Epidermal melanocyte (primary cell): ENCODE measurements at regions not wholly inside any gene's neighbourhood (a gene's known extent, or its start where the extent isn't known, plus 50 kb on each side); places are given as distances from the start of the nearest gene placed in this dataset.
"Not testable (repeated sequence)": the region's sequence is repeated elsewhere in the genome, so short reads cannot be mapped to it uniquely, and the experiment has no call there.

ENCODE experiments used
- DNase-seq: peaks from one replicate; pipeline ENCODE4 v3.0.0; 2011; ENCODE audit warnings: low spot score; ENCODE audit not compliant: insufficient read length

DNA sequence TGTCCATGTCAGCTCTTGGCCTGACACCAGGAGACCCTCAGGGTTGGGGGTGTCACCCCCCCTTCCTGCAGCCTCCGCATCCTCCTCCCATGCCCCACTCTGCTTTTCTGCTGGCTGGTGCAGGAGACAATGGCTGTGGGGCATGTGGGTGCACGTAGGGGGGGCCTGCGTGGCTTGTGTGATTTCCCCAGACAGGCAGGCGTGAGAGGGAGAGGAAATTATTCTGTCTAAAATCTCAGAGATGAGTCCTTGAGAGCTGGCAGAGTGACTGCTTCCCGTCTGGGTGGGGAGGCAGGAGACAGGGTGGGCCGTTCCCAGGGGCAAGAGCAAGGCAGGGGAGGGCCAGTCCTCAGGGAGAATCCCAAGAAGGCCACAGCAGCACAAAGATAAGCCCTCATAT is 173.2 kb downstream of the TRIM43 start:
- not testable (repeated sequence) for DNase-seq

DNA sequence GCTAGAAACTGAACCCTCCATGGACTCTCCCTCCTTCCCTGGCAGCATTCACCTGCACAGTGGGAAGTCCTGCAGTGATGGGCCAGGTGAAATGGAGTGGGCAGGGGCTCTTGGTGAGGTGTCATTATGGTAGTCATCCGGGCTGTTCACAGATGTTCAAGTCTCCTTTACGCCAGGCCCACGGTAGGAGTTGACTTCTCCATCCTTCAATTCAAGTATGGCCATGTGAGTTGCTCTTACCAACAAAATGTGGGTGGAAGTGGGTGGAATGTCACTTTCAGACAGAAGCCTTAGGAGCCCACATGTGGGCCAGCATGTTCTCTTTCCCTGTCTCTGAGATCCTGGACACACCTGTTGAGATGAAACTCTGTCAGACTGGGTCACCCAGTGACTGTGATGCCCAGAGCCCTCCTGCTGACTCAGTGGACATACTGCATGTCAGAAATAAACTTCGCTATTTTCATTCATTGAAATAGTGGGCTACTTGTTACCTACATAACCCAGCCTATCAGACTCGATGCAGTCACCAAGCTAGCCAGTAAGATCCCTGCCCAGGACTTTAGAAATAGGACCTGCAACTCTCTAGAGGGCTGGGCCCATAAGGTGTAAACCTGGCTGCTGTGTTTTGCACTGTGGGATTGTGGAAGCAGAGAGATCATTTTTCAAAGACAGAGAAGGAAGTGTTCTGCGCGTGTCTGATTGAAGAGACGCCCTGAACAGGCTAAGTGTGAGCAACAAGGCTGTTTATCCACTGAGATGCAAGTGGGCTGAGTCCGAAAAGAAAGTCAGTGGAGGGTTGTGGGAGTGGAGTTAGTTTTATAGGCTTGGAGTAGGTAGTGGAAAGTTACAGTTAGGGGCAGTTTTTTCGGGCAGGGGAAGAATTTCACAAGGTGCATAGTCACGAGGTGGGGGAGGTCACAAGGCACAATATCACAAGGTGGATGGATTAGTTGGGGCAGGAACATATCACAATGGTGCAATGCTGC is 174.4 kb downstream of the TRIM43 start:
- DNase-seq, result not testable (repeated sequence)

DNA sequence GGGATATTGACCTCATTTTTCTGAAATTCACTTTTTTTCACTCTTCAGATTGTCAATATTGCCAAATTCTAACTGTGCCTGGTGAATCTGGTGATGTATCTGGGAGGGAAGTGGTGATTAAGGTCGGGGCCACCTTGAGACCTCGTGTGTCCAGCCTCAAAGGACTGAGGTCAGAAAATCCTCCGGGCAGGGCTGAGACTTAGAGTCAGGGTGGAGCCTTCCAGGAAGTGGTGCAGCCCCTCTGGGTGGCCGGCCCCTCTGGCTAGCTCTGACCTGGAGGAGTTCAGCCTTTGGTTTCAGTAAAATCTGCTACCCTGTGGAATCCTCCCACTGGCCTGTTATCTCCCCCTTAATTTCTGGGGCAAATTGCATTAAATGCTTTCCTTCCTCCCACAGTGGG is 175.7 kb downstream of the TRIM43 start:
- not testable (repeated sequence) for DNase-seq

DNA sequence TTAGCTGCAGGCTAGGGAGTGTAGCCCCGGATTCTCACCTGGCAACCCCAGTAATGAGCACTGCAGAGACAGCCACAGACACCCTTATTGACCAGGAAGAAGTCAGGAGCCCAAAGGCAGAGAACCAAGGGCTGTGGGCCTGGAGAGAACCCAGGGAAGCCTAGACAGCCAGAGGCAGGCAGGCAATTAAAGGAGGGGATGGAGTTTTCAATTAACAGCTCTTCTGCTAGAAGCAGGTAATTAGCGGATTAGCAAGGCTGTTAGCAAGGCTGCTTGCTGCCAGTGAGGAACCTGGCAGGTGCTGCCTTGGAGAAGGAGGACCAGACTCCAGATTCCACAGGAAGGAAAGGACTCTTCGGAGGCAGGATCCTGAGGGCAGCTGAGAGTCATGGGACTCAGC is 176.1 kb downstream of the TRIM43 start:
- DNase-seq, result not testable (repeated sequence)

DNA sequence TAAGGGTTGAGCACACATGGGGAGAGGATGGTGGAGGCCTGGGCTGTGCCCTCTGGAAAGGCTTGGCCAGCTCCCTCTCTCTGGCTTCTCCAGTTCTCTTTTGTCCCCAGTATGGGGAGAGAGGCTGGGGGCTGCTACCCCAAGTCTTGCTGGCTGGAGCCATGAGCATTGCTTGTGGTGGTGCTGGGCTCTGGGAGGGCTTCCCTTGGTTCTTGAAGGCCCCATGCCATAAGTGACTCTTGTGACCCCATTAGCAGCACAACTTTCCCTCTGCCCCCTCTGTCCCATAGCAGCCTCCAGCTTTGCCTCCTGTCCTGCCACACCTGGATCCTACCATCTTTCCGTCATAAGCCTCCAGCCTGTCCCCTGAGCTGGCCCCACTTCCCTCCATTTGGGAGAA is 177.5 kb downstream of the TRIM43 start:
- not testable (repeated sequence) for DNase-seq

DNA sequence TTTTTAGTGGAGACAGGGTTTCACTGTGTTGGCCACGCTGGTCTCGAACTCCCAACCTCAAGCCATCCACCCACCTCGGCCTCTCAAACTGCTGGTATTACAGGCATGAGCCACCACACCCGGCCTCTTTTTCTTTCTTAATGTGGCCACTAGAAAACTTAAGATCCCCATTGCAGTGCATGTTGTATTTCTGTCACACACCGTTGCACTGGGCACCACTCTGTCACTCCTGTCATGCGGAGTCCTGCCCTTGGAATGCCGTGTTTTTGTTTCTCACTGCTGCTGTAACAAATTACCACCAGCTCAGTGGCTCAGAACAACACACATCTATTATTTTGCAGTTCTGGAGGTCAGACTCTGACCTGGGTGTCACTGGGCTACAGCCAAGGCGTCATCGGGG is 178.9 kb downstream of the TRIM43 start:
- not testable (repeated sequence) for DNase-seq

DNA sequence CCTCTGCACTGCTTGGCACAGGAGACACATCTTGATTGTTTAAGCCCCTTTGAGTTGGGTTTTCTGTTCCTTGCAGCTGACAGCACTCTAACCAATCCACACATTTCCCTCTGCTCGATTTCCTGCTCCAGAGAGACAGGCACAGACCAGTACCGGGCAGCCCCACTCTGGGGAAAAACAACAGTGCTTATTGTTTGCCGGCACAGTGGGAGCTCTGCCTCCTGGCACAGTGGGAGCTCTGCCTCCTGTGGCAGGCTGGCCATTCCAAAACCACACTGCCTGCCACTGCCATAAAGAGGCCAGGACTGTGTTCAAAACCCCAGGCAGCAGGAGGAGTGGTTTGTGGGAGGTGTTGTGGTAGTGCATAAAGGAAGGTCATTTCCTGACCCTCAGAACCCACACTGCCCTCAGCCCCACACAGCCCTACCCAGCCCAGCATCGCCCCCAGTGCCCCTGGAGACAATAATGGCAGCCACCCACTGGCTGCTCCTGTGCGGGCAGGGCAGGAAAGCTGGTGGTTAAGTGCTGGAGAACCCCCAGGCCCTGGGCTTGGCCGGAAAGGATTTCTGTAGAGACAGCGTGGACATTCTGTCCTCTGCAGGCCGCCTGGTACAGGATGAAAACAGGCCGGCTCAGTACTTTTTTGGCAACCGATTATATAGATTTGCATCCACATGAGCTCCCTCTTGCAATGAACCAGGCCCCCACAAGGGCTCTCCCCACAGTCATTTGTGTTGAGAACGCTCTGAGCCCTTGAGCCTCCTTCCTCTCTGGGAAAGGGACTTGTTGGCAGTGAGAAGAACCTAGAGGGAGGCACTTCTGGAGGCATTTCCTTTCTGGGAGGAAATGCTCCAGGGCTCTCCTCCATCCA is 182.8 kb downstream of the TRIM43 start:
- not testable (repeated sequence) for DNase-seq

DNA sequence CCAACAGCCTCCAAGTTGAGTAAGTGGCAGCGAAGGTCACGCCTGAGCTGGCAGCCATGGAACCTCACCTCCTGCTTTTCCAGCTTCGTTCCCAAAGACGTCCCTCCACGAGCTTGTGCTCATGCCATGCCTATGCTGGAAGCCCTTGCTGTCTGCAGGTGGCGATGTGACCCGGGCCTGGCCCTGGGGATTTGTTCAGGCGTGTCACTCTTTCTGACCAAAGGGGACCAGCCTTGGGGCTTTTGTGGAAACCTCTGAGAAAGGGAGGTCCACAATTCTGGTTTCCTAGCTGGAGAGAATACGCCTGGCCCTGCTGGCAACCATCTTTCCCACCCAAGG is 183.4 kb downstream of the TRIM43 start:
- DNase-seq, result not testable (repeated sequence)
